Frontal cortex (tissue), 3 donors: ENCODE measurements at regions not wholly inside any gene's neighbourhood (a gene's known extent, or its start where the extent isn't known, plus 50 kb on each side); places are given as distances from the start of the nearest gene placed in this dataset.

ENCODE experiments used
- DNase-seq, 2 donors: peaks; one replicate each; pipeline ENCODE4 v3.0.0; 2012; ENCODE audit warnings: low spot score in 2 of 2
- FAIRE-seq: peaks from 2 replicates; lab custom pipeline; 2012; peaks lifted over from hg19 to GRCh38; lab: Jason Lieb, UNC
- donor health status: control.
- donor health status: control.
- donor health status: control.

- FAIRE-seq (no peak), DNase-seq (no peak)
Observed at GRCh38 chr9:71592400-71592799, 175.9 kb downstream of the CEMIP2 start.

DNA sequence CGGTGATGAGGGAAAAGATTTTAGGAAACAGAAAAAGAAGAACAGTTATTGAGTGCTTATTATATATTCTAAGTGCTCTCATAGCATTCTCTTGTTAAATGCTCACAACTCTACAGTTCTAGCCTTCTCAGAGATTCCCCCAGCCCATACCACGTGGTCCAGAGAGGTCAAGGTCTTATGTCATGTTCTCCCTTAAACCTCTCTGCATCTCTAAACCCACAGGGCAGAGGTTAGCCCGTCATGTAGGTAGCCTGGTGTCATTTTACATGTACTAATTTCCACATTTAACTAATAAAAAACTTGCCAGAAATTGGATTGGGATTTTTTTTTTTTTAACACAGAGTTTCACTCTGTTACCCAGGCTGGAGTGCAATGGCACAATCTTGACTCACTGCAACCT, 178.0 kb downstream of the CEMIP2 start:
- no peak for DNase-seq
- FAIRE-seq: no peak

GRCh38 chr9:71589612-71590011, 178.7 kb downstream of the CEMIP2 start:
- DNase-seq (no peak), FAIRE-seq (no peak)

DNA sequence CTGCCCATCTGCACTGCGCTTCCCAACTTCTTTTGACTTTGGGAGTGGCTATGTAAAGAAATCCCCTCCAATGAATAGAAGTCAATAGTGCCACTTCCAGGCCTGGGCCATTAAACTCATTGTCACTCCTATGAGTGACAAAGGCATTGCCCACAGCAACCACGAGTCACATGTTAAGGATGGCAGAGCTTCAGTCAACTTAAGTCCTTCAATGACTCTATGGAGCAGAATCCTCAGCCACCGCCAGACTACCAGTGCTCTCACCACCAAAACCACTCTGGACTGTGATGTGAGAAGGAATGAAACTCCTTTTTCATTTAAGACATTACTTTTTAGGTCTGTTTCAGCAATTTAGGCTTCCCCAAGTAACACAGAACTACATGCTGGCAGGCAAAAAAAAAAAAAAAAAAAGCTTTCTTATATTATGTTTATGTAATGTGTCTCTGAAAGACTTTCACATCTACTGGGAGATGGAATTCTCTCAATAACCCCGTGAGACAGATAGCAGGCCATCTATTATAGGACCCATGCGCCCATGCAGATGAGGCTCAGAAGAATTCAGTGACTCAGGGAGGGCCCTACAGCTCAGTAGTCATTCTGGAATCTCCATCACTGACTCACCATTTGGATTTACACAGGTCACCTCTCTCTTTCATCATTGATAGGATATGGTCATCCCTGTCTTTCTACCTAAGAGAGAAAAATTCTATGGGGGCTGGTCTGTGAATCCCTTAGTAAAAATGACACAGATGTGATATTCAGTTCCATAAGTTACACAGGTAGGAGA, 180.5 kb downstream of the CEMIP2 start:
- FAIRE-seq (no peak), DNase-seq (no peak)

DNA sequence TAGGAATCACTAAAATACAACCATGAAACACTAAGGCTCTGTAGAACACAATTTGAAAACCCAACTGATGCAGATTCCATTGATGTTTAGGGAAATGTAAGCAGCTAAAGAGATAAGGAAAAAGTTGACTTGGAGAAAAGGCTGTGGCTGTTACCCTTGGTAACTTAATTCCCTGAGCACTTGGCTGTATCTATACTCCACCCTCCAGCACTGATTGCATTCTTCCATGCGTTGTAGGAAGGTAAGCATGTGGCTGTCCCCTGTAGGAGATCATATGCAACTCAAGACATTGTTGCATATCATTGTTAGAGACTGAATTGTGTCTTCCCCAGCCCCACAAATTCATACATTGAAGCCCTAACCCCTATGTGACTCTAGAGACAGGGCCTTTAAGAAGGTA, 184.5 kb downstream of the CEMIP2 start:
- no peak for FAIRE-seq
- DNase-seq: no peak

DNA sequence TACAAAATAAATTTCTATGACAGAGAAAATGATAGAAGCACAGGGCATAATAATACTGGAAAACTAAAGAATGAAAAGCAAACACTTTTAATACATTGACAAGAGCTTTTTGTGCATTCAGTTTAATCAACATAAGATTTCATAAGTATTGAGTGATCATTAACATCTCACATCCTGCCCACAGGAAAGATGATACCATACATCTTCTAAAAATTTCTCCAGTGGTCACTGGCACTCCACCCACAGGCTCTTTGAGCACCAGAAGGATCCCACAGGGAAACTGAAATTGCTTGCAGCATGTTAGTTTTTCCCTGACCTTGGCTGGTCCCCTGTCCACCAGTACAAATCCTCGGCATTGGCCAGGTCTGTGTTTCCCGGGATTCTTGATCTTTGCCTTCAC, 186.0 kb downstream of the CEMIP2 start:
- FAIRE-seq: no peak
- DNase-seq: no peak

- no peak for DNase-seq
- FAIRE-seq: no peak
Observed at GRCh38 chr9:71581101-71581500, 187.2 kb downstream of the CEMIP2 start.

- DNase-seq (no peak), FAIRE-seq (no peak)
Observed at GRCh38 chr9:71571186-71571585, 197.1 kb downstream of the CEMIP2 start.

- no peak for DNase-seq
- no peak for FAIRE-seq
Observed at GRCh38 chr9:71567890-71568289, 200.4 kb downstream of the CEMIP2 start.

GRCh38 chr9:71562140-71562539, 206.2 kb downstream of the CEMIP2 start:
- DNase-seq (no peak), FAIRE-seq (no peak)

GRCh38 chr9:71557310-71557709, 211.0 kb downstream of the CEMIP2 start:
- DNase-seq (no peak), FAIRE-seq (no peak)

GRCh38 chr9:71552480-71552879, 215.8 kb downstream of the CEMIP2 start:
- no peak for FAIRE-seq

DNA sequence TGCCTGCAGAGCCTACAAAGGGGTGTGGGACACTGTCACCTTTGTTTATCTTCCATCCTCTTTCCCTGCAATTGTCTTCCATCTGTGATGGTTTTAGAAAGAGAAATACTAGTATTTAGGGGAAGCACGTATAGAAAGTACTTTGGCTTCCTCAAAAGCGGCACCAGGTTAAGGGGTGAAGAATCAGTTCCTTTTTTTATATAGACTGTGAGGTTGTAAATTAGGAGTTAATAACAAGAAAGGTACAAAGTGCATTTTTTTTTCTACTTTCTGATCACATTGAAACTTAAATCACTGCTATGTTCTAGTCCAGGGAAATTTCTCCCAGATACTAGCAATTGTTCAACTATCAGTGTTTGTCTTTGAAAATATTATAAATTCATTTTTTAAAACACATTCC, 219.3 kb downstream of the CEMIP2 start:
- FAIRE-seq: no peak
- no peak for DNase-seq

More at GRCh38 chr9:71552480-71552879, 215.8 kb downstream of the CEMIP2 start:
- no peak for DNase-seq

DNA sequence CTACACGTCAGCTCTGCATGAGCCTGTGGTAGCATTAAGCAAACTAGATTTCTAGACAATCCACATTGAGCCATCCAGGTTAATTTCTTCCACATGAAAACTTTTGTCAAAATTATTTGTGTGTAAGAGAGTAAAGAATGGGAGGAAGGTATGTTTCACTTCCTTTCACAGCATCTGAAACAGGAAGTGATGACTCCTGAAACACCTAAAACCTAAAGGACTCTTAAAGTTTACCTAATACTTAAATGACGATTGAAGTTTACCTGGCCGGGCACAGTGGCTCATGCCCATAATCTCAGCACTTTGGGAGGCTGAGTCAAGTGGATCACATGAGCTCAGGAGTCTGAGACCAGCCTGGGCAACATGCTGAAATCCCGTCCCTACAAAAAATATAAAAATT, 223.8 kb downstream of the CEMIP2 start:
- DNase-seq (no peak), FAIRE-seq (no peak)

DNA sequence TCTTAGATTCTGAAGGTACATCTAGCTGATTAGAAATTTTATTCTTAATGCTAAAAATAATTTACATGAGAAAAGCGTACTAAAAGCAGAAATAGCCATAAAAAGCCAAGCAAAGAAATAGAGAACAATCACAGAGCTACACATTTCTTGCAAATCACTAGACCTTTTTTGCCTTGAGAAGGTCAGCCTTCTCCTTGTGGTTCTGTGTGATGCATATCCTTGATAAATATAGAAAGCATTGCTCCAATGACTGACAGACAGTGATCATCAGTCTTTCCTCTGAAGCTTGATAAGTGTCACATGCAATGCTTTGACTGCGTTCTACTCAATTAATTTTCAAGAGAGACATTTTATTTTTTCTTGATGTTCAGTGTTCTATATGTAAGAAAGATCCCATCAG, 226.9 kb downstream of the CEMIP2 start:
- no peak for FAIRE-seq
- DNase-seq: no peak

- FAIRE-seq (no peak), DNase-seq (no peak)
Observed at GRCh38 chr9:71524996-71525580, 243.2 kb downstream of the CEMIP2 start.

GRCh38 chr9:71524516-71524915, 243.8 kb downstream of the CEMIP2 start:
- FAIRE-seq (no peak), DNase-seq (no peak)

DNA sequence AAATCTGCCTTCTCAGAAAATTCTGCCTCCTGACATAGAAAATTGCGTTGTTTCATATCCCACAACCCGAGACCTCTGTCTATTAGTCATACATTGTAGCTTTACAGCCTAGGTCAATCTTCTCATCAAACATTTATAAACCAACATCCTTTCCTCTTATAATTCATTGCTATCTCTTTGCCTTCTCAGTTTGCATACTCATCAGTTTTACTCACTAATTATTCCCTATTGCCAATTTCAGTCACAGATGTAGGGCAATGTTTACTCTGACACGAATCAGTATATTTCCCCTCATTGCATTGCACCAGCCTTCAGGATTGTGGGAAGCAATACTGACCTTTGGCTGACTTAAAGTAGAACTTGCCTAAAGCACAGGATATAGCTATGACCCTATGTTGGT, 247.2 kb downstream of the CEMIP2 start:
- no peak for DNase-seq
- FAIRE-seq: no peak

DNA sequence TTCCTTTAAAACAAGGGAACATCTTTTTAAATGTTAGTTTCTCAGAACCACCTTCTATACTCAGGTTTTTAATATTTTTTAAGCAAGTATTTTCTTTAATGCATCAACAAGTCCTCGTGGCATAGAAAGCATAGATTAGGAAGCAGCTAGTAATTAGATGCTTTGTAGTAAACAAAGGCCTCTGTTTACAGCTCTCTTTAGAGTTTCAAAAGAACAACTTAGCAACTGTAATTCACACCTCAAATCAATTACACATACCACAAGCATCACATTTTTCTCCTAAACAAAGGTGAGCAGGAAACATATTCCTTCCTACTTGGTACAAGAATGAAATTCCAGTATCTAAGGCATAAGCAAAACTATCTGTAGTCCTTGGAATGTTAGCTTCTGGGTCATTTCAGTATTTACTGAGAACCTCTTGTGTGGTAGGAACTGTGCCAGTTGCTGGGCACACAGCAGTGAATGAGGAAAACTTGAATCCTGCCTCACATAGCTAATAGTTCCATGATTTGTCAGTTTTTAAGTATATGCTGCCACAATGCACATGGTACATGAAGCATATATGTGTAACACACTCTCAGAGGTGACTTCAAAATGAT, 249.1 kb downstream of the CEMIP2 start:
- FAIRE-seq: no peak

GRCh38 chr9:71518045-71518827, 250.1 kb downstream of the CEMIP2 start:
- FAIRE-seq (no peak), DNase-seq (no peak)

More for the DNA sequence above, 249.1 kb downstream of the CEMIP2 start:
- no peak for DNase-seq

DNA sequence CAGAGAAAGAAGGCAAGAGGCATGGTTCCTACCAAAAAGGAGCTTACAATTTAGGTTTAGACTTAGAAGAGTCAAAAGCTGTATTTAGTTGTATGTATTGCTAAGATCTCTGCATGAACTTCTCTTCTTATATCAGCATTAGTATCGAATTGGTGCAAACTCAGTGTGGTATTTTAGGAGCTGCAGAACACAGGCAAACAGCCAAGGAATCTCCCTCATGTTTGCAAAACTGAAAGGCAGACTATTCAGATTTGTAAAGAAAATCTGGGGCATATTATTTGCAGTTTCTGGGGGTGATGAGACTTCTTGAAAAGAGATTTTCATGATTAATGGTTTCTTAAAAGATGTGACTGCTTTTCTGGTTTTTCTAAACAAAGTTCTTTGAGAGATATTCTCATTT, 252.7 kb downstream of the CEMIP2 start:
- no peak for FAIRE-seq
- no peak for DNase-seq
